ENCODE measurements at regions not wholly inside any gene's neighbourhood (a gene's known extent, or its start where the extent isn't known, plus 50 kb on each side); places are given as distances from the start of the nearest gene placed in this dataset.
A peak's percentile ranks its signal among the peaks of the same experiment; 100 is the strongest.

DNA sequence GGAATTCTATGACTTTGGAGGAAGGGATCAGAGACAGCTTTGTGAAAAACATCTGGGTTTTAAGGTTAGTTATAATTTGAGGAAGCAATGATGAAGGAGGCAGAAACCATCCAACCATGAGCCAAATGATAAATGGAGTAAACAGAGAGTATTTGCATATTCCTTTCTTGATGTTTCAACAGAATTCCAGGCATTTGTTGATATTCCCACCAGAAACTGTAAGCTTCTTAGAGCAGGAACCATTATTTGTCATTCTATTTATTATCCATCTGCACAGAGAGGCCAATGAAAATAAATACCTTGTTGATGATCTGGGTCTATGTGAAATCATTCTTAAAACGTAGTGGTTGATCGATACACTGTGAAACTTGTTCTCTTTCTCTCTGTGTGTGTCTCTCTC, 715.3 kb downstream of the INHBA start:
- intact Hi-C loops (cut with DNase I), result no loop called here
- ATAC-seq (no peak), DNase-seq (no peak)
- H3K27ac ChIP-seq, result no peak overlapping the region
- peaks cover 0 to 4% (median 0%) of the 10 kb centered on the region in 4 donors for H3K4me1 ChIP-seq
- H3K9me3 ChIP-seq, result no peaks in the 10 kb centered on the region
- H3K27me3 ChIP-seq, result no peaks in the 10 kb centered on the region
- 94% methylated on average over 2 of the region's 2 CpGs for WGBS (ENCODE audit: insufficient coverage, low coverage, low lambda C conversion rate, missing lambda C conversion rate)
- H3K36me3 ChIP-seq, result no peaks in the 10 kb centered on the region
- no peak overlapping the region for H3K4me3 ChIP-seq
- TF ChIP-seq, protein P1, sequence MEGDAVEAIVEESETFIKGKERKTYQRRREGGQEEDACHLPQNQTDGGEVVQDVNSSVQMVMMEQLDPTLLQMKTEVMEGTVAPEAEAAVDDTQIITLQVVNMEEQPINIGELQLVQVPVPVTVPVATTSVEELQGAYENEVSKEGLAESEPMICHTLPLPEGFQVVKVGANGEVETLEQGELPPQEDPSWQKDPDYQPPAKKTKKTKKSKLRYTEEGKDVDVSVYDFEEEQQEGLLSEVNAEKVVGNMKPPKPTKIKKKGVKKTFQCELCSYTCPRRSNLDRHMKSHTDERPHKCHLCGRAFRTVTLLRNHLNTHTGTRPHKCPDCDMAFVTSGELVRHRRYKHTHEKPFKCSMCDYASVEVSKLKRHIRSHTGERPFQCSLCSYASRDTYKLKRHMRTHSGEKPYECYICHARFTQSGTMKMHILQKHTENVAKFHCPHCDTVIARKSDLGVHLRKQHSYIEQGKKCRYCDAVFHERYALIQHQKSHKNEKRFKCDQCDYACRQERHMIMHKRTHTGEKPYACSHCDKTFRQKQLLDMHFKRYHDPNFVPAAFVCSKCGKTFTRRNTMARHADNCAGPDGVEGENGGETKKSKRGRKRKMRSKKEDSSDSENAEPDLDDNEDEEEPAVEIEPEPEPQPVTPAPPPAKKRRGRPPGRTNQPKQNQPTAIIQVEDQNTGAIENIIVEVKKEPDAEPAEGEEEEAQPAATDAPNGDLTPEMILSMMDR (IDR thresholded peaks at IDR 0.05), result no peak
- no peak for TF ChIP-seq POLR2A (IDR thresholded peaks at IDR 0.05)

DNA sequence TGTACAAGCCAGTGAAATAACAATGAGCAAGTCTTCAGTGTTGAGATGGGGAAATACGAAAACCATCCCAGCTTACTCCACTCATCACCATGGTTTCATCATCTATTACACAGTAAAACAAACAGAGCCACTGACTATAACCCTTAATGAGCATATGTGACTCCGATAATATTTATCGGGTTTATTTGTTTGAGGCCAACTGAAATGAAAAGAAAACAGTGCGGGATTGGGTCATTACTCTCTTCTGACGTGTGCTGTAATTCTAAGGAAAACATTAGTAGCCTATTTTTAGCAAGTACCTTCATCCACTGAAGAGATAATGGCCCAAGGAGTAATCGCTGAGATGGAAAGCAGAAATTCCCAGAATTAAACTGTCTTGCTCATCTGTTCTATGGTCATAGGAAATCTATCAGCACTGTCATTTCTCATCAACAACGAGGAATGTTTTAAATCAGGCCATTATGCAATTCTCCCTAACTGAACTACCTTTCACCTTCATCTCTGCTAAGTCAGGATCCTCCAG, 716.5 kb downstream of the INHBA start:
- 20% methylated on average over 7 of the region's 7 CpGs for WGBS (ENCODE audit: insufficient coverage, low coverage, low lambda C conversion rate, missing lambda C conversion rate)
- DNase-seq (no peak), ATAC-seq (peak; percentile 80 to 96 (median 90))
- TF ChIP-seq, protein P1 (IDR thresholded peaks at IDR 0.05), result no peak
- no peak for TF ChIP-seq POLR2A (IDR thresholded peaks at IDR 0.05)
- no peak overlapping the region for H3K4me3 ChIP-seq
- no peaks in the 10 kb centered on the region for H3K9me3 ChIP-seq
- intact Hi-C loops (cut with DNase I), result no loop called here
- H3K4me1 ChIP-seq, result peaks cover 0 to 4% (median 0%) of the 10 kb centered on the region in 4 donors
- no peak overlapping the region for H3K27ac ChIP-seq
- no peaks in the 10 kb centered on the region for H3K36me3 ChIP-seq
- no peaks in the 10 kb centered on the region for H3K27me3 ChIP-seq

DNA sequence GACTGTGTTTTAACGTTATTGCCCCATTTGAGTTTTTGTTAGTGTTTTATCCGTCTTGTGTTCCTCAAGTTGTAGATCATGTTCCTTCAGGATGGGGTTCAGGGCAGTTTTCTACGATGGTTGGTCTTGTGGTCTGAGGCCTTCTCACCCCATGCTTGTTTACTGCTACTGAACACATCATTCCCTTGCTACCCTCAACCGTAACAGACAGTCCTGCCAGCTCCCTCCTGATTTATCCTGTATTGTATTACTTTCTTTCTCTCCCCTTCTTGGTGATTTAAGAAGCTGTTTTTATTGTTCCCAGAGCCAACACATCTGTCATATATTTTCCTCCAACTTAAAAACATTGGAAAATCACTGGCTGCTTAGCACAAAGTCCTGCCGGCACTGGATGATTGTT, 719.8 kb downstream of the INHBA start:
- 84% methylated on average over 4 of the region's 5 CpGs for WGBS (ENCODE audit: insufficient coverage, low coverage, low lambda C conversion rate, missing lambda C conversion rate)

DNA sequence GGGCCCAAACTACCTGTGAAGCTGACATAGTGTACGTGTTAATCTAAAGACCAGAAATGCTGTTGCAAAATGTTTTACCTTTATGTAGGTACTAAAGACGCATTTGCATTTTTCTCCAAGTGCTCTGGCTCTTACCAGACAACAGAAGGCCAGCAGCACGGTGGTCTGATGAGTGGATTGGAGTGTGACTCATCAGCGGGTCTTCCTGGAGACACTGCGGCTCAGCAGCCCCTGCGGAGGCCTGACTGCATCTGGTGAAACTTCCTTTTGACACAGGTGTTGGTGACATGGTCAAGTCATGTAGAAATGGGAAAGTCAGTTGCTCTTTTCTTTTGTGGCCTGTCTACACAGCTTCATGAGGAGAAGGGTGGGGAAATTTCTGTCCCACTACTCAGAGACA, 723.6 kb downstream of the INHBA start:
- H3K4me3 ChIP-seq, result no peak overlapping the region
- H3K27ac ChIP-seq, result no peak overlapping the region
- H3K36me3 ChIP-seq, result no peaks in the 10 kb centered on the region
- no peaks in the 10 kb centered on the region for H3K9me3 ChIP-seq
- ATAC-seq, result no peak
- WGBS (ENCODE audit: insufficient coverage, low coverage, low lambda C conversion rate, missing lambda C conversion rate), result 84% methylated on average over 3 of the region's 6 CpGs
- no peaks in the 10 kb centered on the region for H3K27me3 ChIP-seq
- TF ChIP-seq, protein P1 (IDR thresholded peaks at IDR 0.05), result no peak
- TF ChIP-seq POLR2A (IDR thresholded peaks at IDR 0.05), result no peak
- intact Hi-C loops (cut with DNase I), result no loop called here
- H3K4me1 ChIP-seq, result no peaks in the 10 kb centered on the region
- DNase-seq, result no peak

More for the DNA sequence above, 719.8 kb downstream of the INHBA start:
- H3K4me1 ChIP-seq, result peaks cover 0 to 4% (median 0%) of the 10 kb centered on the region in 4 donors
- no peak overlapping the region for H3K27ac ChIP-seq
- intact Hi-C loops (cut with DNase I), result no loop called here
- ATAC-seq (no peak), DNase-seq (no peak)
- no peaks in the 10 kb centered on the region for H3K36me3 ChIP-seq
- H3K4me3 ChIP-seq, result no peak overlapping the region
- TF ChIP-seq POLR2A (IDR thresholded peaks at IDR 0.05), result no peak
- TF ChIP-seq, protein P1 (IDR thresholded peaks at IDR 0.05), result no peak
- H3K9me3 ChIP-seq, result no peaks in the 10 kb centered on the region
- H3K27me3 ChIP-seq, result no peaks in the 10 kb centered on the region

DNA sequence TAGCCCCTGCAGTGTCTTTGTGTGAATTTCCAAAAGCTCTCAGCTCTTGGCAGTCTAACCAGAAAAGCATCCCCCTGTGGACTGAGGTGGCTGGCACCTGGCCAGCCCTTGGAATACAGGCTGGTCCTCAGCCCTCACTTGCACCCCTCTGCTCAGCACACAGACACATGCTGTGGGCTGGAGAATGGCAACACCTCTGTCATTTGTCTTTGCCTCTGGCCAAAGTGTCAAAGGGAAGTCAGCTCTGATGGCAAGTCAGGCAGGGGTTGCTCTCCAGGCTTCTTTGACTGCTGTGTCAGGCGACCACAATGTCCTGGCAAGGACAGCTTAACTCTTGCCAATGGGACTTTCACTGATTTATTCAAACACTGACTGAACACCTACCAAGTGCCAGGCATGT, 724.8 kb downstream of the INHBA start:
- TF ChIP-seq, protein P1 (IDR thresholded peaks at IDR 0.05), result no peak
- TF ChIP-seq POLR2A (IDR thresholded peaks at IDR 0.05), result no peak
- peak in 2 of 4 donors; percentile 18 to 67 for ATAC-seq
- Histone ChIP-seq H3K36me3 (no peaks in the 10 kb centered on the region), H3K27ac (no peak overlapping the region), H3K4me3 (no peak overlapping the region), H3K4me1 (no peaks in the 10 kb centered on the region), H3K27me3 (no peaks in the 10 kb centered on the region), H3K9me3 (no peaks in the 10 kb centered on the region)
- WGBS (ENCODE audit: insufficient coverage, low coverage, low lambda C conversion rate, missing lambda C conversion rate), result 67% methylated on average over 1 of the region's 1 CpG
- intact Hi-C loops (cut with DNase I), result no loop called here
- no peak for DNase-seq

Data from right lobe of liver (tissue), 6 donors.